ENCODE measurements at regions not wholly inside any gene's neighbourhood (a gene's known extent, or its start where the extent isn't known, plus 50 kb on each side); places are given as distances from the start of the nearest gene placed in this dataset.

DNA sequence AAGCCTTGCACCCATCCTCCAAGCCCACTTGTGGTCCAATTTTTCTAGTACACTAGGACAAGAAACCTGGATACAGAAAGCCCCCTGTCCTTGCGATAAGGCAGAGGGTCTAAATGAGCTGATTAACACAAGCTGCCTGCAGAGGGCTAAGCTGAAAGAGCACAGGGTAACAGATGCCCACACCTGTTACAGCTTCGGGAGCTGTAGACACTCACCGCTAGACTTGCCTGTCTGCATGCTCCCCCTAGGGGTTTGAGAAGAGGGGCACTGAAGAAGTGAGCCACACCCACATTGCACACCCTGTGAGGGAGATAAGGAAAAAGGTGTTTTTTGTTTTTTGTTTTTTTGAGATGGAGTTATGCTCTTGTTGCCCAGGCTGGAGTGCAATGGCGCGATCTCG is 386.5 kb upstream of the AUTS2 start:
- TF ChIP-seq, protein P1, sequence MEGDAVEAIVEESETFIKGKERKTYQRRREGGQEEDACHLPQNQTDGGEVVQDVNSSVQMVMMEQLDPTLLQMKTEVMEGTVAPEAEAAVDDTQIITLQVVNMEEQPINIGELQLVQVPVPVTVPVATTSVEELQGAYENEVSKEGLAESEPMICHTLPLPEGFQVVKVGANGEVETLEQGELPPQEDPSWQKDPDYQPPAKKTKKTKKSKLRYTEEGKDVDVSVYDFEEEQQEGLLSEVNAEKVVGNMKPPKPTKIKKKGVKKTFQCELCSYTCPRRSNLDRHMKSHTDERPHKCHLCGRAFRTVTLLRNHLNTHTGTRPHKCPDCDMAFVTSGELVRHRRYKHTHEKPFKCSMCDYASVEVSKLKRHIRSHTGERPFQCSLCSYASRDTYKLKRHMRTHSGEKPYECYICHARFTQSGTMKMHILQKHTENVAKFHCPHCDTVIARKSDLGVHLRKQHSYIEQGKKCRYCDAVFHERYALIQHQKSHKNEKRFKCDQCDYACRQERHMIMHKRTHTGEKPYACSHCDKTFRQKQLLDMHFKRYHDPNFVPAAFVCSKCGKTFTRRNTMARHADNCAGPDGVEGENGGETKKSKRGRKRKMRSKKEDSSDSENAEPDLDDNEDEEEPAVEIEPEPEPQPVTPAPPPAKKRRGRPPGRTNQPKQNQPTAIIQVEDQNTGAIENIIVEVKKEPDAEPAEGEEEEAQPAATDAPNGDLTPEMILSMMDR (conservative IDR thresholded peaks at IDR 0.05; ENCODE audit: low read length), result no peak
- no peak for TF ChIP-seq EZH2phosphoT487 (IDR thresholded peaks at IDR 0.05; ENCODE audit: borderline replicate concordance)
